ENCODE measurements at regions not wholly inside any gene's neighbourhood (a gene's known extent, or its start where the extent isn't known, plus 50 kb on each side); places are given as distances from the start of the nearest gene placed in this dataset.
A peak's percentile ranks its signal among the peaks of the same experiment; 100 is the strongest.
"Not testable (repeated sequence)": the region's sequence is repeated elsewhere in the genome, so short reads cannot be mapped to it uniquely, and the experiment has no call there.

- DNase-seq, result no peak
These were observed 58.0 kb downstream of the CGGBP1 start for GRCh38 chr3:88000853-88001252.

GRCh38 chr3:87997966-87998365 lies 60.8 kb downstream of the CGGBP1 start:
- no peak for DNase-seq

GRCh38 chr3:87997298-87997697 lies 61.5 kb downstream of the CGGBP1 start:
- peak; percentile 4 for DNase-seq

- DNase-seq, result no peak
These were observed 61.9 kb downstream of the CGGBP1 start for GRCh38 chr3:87996882-87997281.

- no peak for DNase-seq
These were observed 65.2 kb downstream of the CGGBP1 start for GRCh38 chr3:87993566-87993965.

- DNase-seq, result no peak
These were observed 70.9 kb downstream of the CGGBP1 start for GRCh38 chr3:87987952-87988351.

GRCh38 chr3:87982421-87982820 lies 76.4 kb downstream of the CGGBP1 start:
- DNase-seq, result no peak

GRCh38 chr3:87979527-87979926 lies 79.3 kb downstream of the CGGBP1 start:
- DNase-seq, result no peak

GRCh38 chr3:87977765-87978164 lies 81.0 kb downstream of the CGGBP1 start:
- DNase-seq, result no peak

- no peak for DNase-seq
These were observed 83.1 kb downstream of the CGGBP1 start for GRCh38 chr3:87975716-87976115.

GRCh38 chr3:87973906-87974305 lies 84.9 kb downstream of the CGGBP1 start:
- DNase-seq, result no peak

GRCh38 chr3:87969620-87970019 lies 89.2 kb downstream of the CGGBP1 start:
- DNase-seq, result no peak

GRCh38 chr3:87968668-87969067 lies 90.1 kb downstream of the CGGBP1 start:
- no peak for DNase-seq

GRCh38 chr3:87958289-87958688 lies 100.5 kb downstream of the CGGBP1 start:
- DNase-seq, result no peak

- DNase-seq, result no peak
These were observed 101.2 kb downstream of the CGGBP1 start for GRCh38 chr3:87957575-87957974.

GRCh38 chr3:87949879-87950208 lies 109.0 kb downstream of the CGGBP1 start:
- DNase-seq, result no peak

- no peak for DNase-seq
These were observed 109.5 kb downstream of the CGGBP1 start for GRCh38 chr3:87949189-87949878.

GRCh38 chr3:87946007-87946406 lies 112.8 kb downstream of the CGGBP1 start:
- not testable (repeated sequence) for DNase-seq

- not testable (repeated sequence) for DNase-seq
These were observed 116.5 kb downstream of the CGGBP1 start for GRCh38 chr3:87942256-87942655.

- no peak for DNase-seq
These were observed 134.3 kb downstream of the CGGBP1 start for GRCh38 chr3:87924485-87924884.

GRCh38 chr3:87920549-87920948 lies 138.3 kb downstream of the CGGBP1 start:
- DNase-seq, result no peak

- DNase-seq, result no peak
These were observed 157.7 kb downstream of the CGGBP1 start for GRCh38 chr3:87901141-87901540.

GRCh38 chr3:87900061-87900460 lies 158.7 kb downstream of the CGGBP1 start:
- no peak for DNase-seq

- DNase-seq, result no peak
These were observed 159.8 kb downstream of the CGGBP1 start for GRCh38 chr3:87898971-87899370.

GRCh38 chr3:87895983-87896382 lies 162.8 kb downstream of the CGGBP1 start:
- DNase-seq, result no peak

All from central memory CD4-positive, alpha-beta T cell (primary cell).